ENCODE measurements at regions not wholly inside any gene's neighbourhood (a gene's known extent, or its start where the extent isn't known, plus 50 kb on each side); places are given as distances from the start of the nearest gene placed in this dataset.

GRCh38 chr11:134610116-134610910, 198.3 kb upstream of the B3GAT1 start:
- no peak overlapping the region for H3K4me3 ChIP-seq
- BruUV-seq (replicated peaks): no TSS peak
- no peak overlapping the region for H2AFZ ChIP-seq
- no peaks in the 10 kb centered on the region for H3K79me2 ChIP-seq (ENCODE audit: low read depth)
- CTCF ChIA-PET: no interaction called here
- H3K27ac ChIP-seq: no peak overlapping the region
- intact Hi-C loops (cut with micrococcal nuclease; ENCODE audit: unreplicated experiment): no loop called here
- H3K36me3 ChIP-seq (ENCODE audit: low read depth): no peaks in the 10 kb centered on the region
- DNase-seq: no peak
- H3K4me2 ChIP-seq: no peak overlapping the region
- peaks cover 94% of the 10 kb centered on the region for H3K27me3 ChIP-seq (ENCODE audit: insufficient read depth, low read depth)
- no peaks in the 10 kb centered on the region for H4K20me1 ChIP-seq (ENCODE audit: insufficient read depth)
- H3K9me2 ChIP-seq (ENCODE audit: insufficient read depth): no peaks in the 10 kb centered on the region
- no peaks in the 10 kb centered on the region for H3F3A ChIP-seq (ENCODE audit: insufficient read depth, low read depth)
- H3K9me3 ChIP-seq (ENCODE audit: insufficient read depth, low read depth): no peaks in the 10 kb centered on the region
- H3K4me1 ChIP-seq (replicated peaks; ENCODE audit: insufficient read depth): no peaks in the 10 kb centered on the region; the same call in 1 of the 2 replicates
- POLR2A ChIA-PET (ENCODE audit: unreplicated experiment): no interaction called here
- no peak for TF ChIP-seq EZH2 (IDR thresholded peaks at IDR 0.05; ENCODE audit: low read depth)
- TF ChIP-seq CTCF (conservative IDR thresholded peaks at IDR 0.05): no peak

- Histone ChIP-seq H3K4me2 (no peak overlapping the region), H3K79me2 (ENCODE audit: low read depth) (no peaks in the 10 kb centered on the region), H3K9me2 (ENCODE audit: insufficient read depth) (no peaks in the 10 kb centered on the region), H3K4me1 (replicated peaks; ENCODE audit: insufficient read depth) (no peaks in the 10 kb centered on the region; the same call in 1 of the 2 replicates), H3K4me3 (no peak overlapping the region), H3K36me3 (ENCODE audit: low read depth) (no peaks in the 10 kb centered on the region), H2AFZ (no peak overlapping the region), H3F3A (ENCODE audit: insufficient read depth, low read depth) (no peaks in the 10 kb centered on the region), H3K27me3 (ENCODE audit: insufficient read depth, low read depth) (peaks cover 89% of the 10 kb centered on the region), H3K9me3 (ENCODE audit: insufficient read depth, low read depth) (no peaks in the 10 kb centered on the region), H3K27ac (no peak overlapping the region), H4K20me1 (ENCODE audit: insufficient read depth) (no peaks in the 10 kb centered on the region)
- BruUV-seq (replicated peaks): no TSS peak
- intact Hi-C loops (cut with micrococcal nuclease; ENCODE audit: unreplicated experiment): no loop called here
- DNase-seq: no peak
- no peak for TF ChIP-seq CTCF (conservative IDR thresholded peaks at IDR 0.05)
- no peak for TF ChIP-seq EZH2 (IDR thresholded peaks at IDR 0.05; ENCODE audit: low read depth)
- POLR2A ChIA-PET (ENCODE audit: unreplicated experiment): no interaction called here
- CTCF ChIA-PET: no interaction called here
These were observed 197.5 kb upstream of the B3GAT1 start for GRCh38 chr11:134609361-134610115.

GRCh38 chr11:134607963-134608750, 196.1 kb upstream of the B3GAT1 start:
- Histone ChIP-seq H3K79me2 (ENCODE audit: low read depth) (no peaks in the 10 kb centered on the region), H3K4me3 (no peak overlapping the region), H3F3A (ENCODE audit: insufficient read depth, low read depth) (no peaks in the 10 kb centered on the region), H3K9me2 (ENCODE audit: insufficient read depth) (no peaks in the 10 kb centered on the region), H4K20me1 (ENCODE audit: insufficient read depth) (no peaks in the 10 kb centered on the region), H3K9me3 (ENCODE audit: insufficient read depth, low read depth) (no peaks in the 10 kb centered on the region), H3K4me1 (replicated peaks; ENCODE audit: insufficient read depth) (no peaks in the 10 kb centered on the region; the same call in 1 of the 2 replicates), H3K27ac (no peak overlapping the region), H3K27me3 (ENCODE audit: insufficient read depth, low read depth) (peaks cover 80% of the 10 kb centered on the region), H3K4me2 (0 out of 2 replicates have a peak overlapping the region, but pooled peaks have one; percentile 19), H3K36me3 (ENCODE audit: low read depth) (no peaks in the 10 kb centered on the region), H2AFZ (no peak overlapping the region)
- DNase-seq: peak in 1 of 2 experiments; percentile 50
- BruUV-seq (replicated peaks): no TSS peak
- ChIA-PET POLR2A (ENCODE audit: unreplicated experiment) (no interaction called here), CTCF (no interaction called here)
- no peak for TF ChIP-seq EZH2 (IDR thresholded peaks at IDR 0.05; ENCODE audit: low read depth)
- no peak for TF ChIP-seq CTCF (conservative IDR thresholded peaks at IDR 0.05)
- intact Hi-C loops (cut with micrococcal nuclease; ENCODE audit: unreplicated experiment): no loop called here
